H54 (cell line): ENCODE measurements at regions not wholly inside any gene's neighbourhood (a gene's known extent, or its start where the extent isn't known, plus 50 kb on each side); places are given as distances from the start of the nearest gene placed in this dataset.

Experiments used
- DNase-seq: peaks from one replicate; pipeline ENCODE4 v3.0.0; 2011; ENCODE audit warnings: low spot score, mixed read lengths; ENCODE audit not compliant: insufficient read length
- FAIRE-seq: peaks from 3 replicates; lab custom pipeline; 2011; peaks lifted over from hg19 to GRCh38; lab: Jason Lieb, UNC
- POLR2A ChIP-seq: IDR thresholded peaks from 2 replicates; pipeline ENCODE4 v1.6.1; 2011; ENCODE audit warnings: low read depth, mild to moderate bottlenecking, low read length

- FAIRE-seq = no peak
- no peak for DNase-seq
- no peak for TF ChIP-seq POLR2A
These were observed 417.1 kb downstream of the PCDH17 start for GRCh38 chr13:58048670-58049069.

- no peak for FAIRE-seq
- DNase-seq = no peak
- no peak for TF ChIP-seq POLR2A
These were observed 419.9 kb downstream of the PCDH17 start for GRCh38 chr13:58051396-58051795.

GRCh38 chr13:58051807-58052375, 420.3 kb downstream of the PCDH17 start:
- no peak for FAIRE-seq
- DNase-seq = no peak
- TF ChIP-seq POLR2A = no peak

- DNase-seq (no peak), FAIRE-seq (no peak)
- no peak for TF ChIP-seq POLR2A
These were observed 424.9 kb downstream of the PCDH17 start for GRCh38 chr13:58056426-58056825.

GRCh38 chr13:58059624-58060023, 428.1 kb downstream of the PCDH17 start:
- FAIRE-seq = no peak
- no peak for TF ChIP-seq POLR2A
- no peak for DNase-seq

GRCh38 chr13:58080806-58081205, 449.3 kb downstream of the PCDH17 start:
- TF ChIP-seq POLR2A = no peak
- DNase-seq = no peak
- FAIRE-seq = no peak

DNA sequence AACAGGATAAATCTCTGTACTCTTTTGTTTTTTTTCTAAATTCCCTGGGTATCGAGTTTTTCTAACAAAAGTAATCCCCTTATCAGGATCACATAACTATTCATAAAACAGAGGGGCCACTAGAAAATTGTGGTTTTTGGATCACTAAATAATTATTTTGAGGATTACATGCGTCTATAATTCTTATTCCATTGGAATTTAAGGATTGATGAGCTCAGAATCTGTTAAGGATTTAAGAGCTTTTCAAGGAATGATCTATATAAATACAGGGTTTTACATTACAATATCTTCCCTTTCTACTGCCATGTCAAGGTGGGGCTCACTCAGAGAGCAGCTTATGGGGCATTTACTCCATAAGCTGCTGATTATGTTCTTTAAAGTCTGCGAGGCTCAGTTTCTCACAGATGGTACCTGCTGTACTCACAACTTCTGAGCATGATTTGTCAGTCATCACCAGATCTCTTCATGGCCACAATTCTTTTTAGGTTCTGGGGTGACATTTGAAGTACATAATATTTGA, 449.8 kb downstream of the PCDH17 start:
- no peak for FAIRE-seq
- DNase-seq = no peak
- TF ChIP-seq POLR2A = no peak

GRCh38 chr13:58083064-58083463, 451.5 kb downstream of the PCDH17 start:
- TF ChIP-seq POLR2A = no peak
- FAIRE-seq (no peak), DNase-seq (no peak)

GRCh38 chr13:58085274-58085673, 453.7 kb downstream of the PCDH17 start:
- FAIRE-seq = no peak
- TF ChIP-seq POLR2A = no peak
- DNase-seq = no peak

- no peak for FAIRE-seq
- no peak for DNase-seq
These were observed 454.3 kb downstream of the PCDH17 start for GRCh38 chr13:58085819-58086218.

GRCh38 chr13:58087566-58087965, 456.0 kb downstream of the PCDH17 start:
- no peak for TF ChIP-seq POLR2A
- DNase-seq (no peak), FAIRE-seq (no peak)

More at GRCh38 chr13:58085819-58086218, 454.3 kb downstream of the PCDH17 start:
- TF ChIP-seq POLR2A = no peak

- no peak for DNase-seq
- TF ChIP-seq POLR2A = no peak
- no peak for FAIRE-seq
These were observed 461.9 kb downstream of the PCDH17 start for GRCh38 chr13:58093394-58093793.

- DNase-seq (no peak), FAIRE-seq (no peak)
- no peak for TF ChIP-seq POLR2A
These were observed 466.3 kb downstream of the PCDH17 start for GRCh38 chr13:58097831-58098230.

DNA sequence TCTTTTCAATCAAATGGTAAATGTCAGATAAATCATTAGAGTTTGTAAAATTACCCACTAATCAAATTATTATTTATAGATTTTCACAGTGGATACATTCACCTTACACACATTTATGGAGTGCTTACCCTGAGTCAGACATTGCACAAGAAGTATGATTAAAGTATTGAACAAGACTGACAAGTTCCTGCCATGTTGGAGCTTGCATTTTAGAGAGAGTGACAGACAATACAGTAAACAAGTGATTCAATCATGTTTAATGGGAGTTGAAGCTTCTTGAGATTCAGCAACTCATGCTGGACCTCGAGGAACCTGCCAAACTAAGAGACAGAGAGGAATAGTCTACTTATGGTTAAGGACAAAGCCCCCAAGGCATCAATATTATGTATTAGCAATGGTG, 487.8 kb downstream of the PCDH17 start:
- DNase-seq = no peak
- no peak for FAIRE-seq
- TF ChIP-seq POLR2A = no peak

DNA sequence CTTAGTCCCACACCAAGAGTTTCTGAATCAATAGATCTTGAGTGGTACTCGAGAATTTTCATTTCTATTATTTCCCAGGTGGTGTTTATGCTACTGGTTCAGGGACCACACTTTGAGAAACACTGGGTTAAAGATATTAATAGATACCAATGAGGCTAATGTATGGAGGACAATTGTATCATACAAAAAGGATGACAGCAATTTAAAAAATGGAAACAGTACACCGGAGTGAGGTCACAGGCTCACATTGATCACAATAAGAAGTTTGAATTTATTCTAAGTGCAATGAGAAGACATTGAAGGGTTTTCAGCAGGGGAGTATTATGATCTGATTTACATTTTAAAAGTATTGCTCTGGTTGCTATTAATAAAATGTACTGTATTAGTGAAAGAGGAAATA, 488.3 kb downstream of the PCDH17 start:
- DNase-seq (no peak), FAIRE-seq (no peak)
- TF ChIP-seq POLR2A = no peak
